Stimulated activated CD4-positive, alpha-beta T cell treated with anti-CD3 and anti-CD28 coated beads, Interleukin-12 subunit alpha, Interleukin-12 subunit beta, amount 100 ng/mL, for 24 hours (primary cell): ENCODE measurements at regions not wholly inside any gene's neighbourhood (a gene's known extent, or its start where the extent isn't known, plus 50 kb on each side); places are given as distances from the start of the nearest gene placed in this dataset.
"Not testable (repeated sequence)": the region's sequence is repeated elsewhere in the genome, so short reads cannot be mapped to it uniquely, and the experiment has no call there.

Source experiments
- DNase-seq, 2 experiments: peaks; one replicate each; pipeline ENCODE4 v3.0.0-alpha.2; 2020; ENCODE audit warnings: low read depth in 2 of 2

GRCh38 chr1:144516172-144516571 is 54.7 kb upstream of the NBPF15 start:
- DNase-seq = not testable (repeated sequence)

- DNase-seq = not testable (repeated sequence)
Measured at GRCh38 chr1:144516906-144517305, 55.4 kb upstream of the NBPF15 start.

- not testable (repeated sequence) for DNase-seq
Measured at GRCh38 chr1:144518439-144518838, 57.0 kb upstream of the NBPF15 start.

- DNase-seq = not testable (repeated sequence)
Measured at GRCh38 chr1:144519528-144520189, 58.2 kb upstream of the NBPF15 start.

- DNase-seq = peak; percentile 45 to 50
Measured at GRCh38 chr1:144523661-144524407, 62.4 kb upstream of the NBPF15 start.

- not testable (repeated sequence) for DNase-seq
Measured at GRCh38 chr1:144532156-144532607, 60.5 kb upstream of the PPIAL4F start.

GRCh38 chr1:144533480-144533879 is 59.2 kb upstream of the PPIAL4F start:
- not testable (repeated sequence) for DNase-seq

- not testable (repeated sequence) for DNase-seq
Measured at GRCh38 chr1:144534286-144534685, 58.4 kb upstream of the PPIAL4F start.

GRCh38 chr1:144536677-144537076 is 56.0 kb upstream of the PPIAL4F start:
- not testable (repeated sequence) for DNase-seq

GRCh38 chr1:144537234-144537633 is 55.5 kb upstream of the PPIAL4F start:
- DNase-seq = not testable (repeated sequence)

- DNase-seq = not testable (repeated sequence)
Measured at GRCh38 chr1:144538736-144539135, 54.0 kb upstream of the PPIAL4F start.

- DNase-seq = not testable (repeated sequence)
Measured at GRCh38 chr1:144539191-144539960, 53.3 kb upstream of the PPIAL4F start.
